Brain pericyte (primary cell): ENCODE measurements at regions not wholly inside any gene's neighbourhood (a gene's known extent, or its start where the extent isn't known, plus 50 kb on each side); places are given as distances from the start of the nearest gene placed in this dataset.

Experiments used
- DNase-seq: peaks from one replicate; pipeline ENCODE4 v3.0.0-alpha.2; 2012; ENCODE audit warnings: low read depth, low spot score

DNA sequence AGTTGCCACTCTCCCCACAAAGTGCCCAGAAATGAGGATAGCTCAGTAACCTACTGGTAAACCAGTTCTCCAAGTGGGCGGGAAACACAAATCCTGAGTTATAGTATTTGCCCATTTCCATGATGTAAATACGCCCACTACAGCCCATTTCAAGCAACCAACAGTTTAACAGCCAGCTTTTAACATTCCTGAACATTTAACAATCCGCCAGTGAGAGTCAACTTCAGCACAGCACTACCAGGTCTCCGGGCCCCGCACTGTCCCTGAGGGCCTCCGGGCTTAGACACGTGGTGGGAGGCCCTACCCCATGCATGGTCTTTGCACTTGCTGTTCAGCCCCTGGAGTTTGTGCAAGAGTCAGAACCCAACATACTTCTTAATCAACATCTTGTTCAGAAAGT is 132.0 kb upstream of the CTTNBP2NL start:
- DNase-seq: no peak

DNA sequence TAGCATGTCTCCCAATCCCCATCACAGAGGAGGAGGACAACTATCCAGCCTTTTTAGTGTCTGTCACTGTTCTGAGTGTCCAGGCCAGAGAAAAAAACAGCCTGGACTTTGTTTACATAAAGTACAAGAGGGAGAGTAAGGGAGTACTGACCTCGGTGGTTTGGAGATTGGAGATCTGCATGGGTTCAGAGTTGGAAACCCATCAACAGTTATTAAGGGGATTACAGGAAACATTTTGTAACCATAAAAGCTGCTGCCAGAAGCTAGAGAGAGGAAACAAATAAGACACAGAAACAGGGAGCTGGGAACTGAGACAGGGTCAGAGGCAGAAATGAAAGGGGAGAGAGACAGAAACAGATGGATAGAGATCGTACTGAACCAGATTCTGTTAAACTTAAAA is 131.5 kb upstream of the CTTNBP2NL start:
- no peak for DNase-seq

DNA sequence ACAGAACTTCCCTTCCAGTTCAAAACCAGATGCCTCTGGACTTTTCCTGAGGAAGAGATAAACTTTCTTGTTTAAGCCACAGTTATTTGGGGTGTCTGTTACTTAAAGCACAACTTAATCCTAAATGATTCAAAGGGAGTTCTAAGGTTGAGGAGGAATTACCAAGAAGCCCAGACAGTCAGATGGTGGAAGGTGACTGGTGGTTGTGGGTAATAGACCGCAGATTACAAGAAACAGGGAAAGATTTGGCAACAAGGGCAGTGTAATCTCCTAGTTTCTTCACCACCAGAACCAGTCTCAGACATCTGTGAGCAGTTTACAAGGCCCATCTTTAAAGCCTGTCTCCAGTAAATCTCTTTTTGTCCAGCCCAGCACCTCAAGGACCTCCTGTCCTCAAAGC is 130.1 kb upstream of the CTTNBP2NL start:
- DNase-seq: no peak

DNA sequence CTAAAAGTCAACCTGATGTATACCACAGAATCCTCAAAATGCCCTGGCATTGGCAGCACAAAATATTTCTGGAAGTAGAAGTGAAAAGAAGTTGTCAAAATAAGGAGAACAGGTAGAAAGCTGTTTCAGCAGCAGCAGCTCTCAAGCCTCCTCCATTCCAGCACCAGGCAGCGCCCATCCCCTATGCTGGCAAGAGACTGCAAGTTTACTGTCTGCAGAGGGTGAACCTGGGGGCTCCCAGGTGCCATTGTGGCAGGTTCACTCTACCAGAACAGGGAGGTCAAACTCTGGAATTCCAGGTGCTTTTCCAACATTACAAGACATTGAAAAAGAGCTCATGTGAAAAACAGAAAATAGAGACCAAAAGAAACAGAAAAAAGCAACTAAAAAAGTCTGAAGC is 128.8 kb upstream of the CTTNBP2NL start:
- DNase-seq: no peak

DNA sequence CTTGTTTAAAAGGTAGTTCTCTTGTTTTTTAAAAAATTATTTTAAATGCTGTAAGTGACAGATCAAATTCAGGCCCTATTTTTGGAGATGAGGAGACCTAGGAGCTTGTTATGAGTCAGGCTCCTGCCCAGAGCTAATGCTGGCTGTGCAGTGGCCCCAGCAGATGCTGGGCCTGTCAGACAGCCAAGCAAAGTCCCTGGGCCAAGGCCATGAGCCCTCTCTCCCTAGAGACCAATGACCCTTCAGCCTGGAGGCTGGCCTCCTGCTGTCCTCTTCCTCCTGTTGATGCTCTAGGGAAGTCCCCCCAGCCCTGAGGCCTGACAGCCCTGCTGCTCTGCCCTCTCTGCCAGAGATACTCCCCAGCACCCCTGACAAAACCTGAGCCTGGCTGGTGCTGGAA is 128.1 kb upstream of the CTTNBP2NL start:
- DNase-seq: no peak

DNA sequence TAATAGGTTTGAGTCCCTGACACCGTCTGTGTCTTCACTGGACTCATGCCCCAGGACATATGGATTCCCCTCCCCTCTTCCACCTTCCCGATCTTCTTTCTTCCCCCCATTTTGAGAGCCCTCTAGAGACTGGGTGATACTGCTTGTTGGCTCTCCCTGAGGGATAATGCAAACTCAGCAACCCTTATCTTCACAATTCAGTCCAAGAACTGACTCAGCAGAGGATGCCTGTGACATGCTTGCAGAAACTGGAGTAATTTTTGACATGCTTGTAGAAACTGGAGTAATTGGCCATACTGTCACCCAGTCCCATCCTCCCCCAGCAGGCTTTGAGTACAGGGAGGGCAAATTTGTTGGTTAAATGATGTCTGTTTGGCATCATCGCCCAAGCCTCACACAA is 127.6 kb upstream of the CTTNBP2NL start:
- DNase-seq: no peak

DNA sequence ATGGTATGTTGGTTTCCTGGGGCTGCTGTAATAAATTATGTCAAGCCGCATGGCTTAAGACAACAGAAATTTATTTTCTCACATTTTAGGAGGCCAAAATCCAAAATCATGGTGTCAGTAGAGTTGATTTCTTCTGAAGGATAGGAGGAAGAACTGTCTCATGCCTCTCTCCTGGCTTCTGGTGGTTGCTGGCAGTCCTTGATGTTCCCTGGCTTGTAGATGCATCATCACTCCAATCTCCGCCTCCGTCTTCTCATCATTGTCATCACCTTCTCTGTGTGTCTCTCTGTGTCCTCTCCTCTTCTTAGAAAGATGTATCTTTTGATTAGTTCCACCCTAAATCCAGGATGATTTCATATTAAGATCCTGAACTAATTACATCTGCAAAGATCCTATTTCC is 124.7 kb upstream of the CTTNBP2NL start:
- DNase-seq: no peak

DNA sequence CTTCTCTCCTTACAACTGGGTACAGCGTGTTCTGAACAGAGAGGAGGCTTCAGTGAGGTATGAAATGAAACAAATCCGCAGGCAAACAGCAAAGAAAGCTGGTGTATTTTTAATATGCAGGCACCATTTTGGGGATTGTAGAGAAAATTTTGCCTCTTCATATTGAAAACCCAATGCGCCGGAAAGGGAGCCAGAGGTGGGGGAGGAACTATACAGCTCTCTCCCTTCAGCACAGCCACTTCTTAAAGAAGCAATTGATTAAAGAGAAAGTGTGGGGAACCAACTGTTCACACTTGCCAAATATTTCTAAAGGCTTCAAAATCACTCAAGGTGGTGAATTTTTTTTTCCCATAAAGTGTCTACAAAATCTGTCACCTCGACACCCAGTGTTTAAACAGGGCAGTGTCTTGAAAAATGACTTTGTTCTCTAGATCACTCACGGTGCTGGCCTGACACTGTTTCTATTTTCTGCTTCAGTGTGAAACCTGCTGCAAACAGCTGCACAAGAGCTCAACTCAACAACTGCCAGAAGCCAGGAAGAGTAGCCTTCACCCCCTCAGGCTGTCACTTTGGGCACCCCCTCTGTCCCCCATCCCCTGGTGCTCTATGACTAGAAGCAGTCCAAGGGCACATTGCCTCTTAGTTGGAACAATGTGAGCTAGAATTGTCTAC is 123.8 kb upstream of the CTTNBP2NL start:
- DNase-seq: no peak

DNA sequence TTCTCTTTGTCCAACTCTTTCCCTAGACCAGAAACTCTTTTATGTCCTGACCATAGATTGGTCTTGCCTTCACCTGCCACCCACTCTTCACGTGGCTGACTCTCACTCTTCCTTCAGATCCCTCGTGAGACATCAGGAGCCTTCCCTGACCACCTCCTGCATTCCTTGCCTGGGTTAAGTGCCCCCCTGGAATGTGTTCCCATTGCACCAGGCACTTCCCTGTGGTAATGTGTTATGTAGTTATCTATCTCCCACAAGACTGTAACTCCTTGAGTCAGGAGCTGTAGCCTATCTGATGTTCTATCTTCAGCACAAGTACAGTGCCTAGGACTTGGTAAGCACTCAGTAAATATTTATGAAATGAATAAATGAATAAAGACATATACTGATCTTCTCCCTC is 111.2 kb upstream of the CTTNBP2NL start:
- no peak for DNase-seq

DNA sequence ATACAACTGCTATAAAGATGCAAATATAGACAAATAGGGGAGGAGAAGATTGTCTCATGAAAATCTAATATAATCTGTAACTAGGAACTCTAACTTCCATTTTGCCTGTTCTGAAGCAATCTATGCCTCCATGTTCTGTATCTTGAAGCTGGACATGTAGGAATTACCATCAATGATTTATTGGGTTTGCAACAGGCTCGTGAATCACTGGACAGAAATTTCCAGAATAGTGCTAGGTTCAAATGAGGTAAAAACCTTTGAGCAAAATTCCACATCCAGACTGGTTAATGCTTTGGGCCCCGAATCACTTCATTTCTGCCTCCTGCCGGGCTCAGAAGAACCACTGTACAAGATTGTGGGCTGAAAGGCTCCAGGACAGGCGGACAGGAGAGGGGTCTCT is 110.7 kb upstream of the CTTNBP2NL start:
- no peak for DNase-seq

DNA sequence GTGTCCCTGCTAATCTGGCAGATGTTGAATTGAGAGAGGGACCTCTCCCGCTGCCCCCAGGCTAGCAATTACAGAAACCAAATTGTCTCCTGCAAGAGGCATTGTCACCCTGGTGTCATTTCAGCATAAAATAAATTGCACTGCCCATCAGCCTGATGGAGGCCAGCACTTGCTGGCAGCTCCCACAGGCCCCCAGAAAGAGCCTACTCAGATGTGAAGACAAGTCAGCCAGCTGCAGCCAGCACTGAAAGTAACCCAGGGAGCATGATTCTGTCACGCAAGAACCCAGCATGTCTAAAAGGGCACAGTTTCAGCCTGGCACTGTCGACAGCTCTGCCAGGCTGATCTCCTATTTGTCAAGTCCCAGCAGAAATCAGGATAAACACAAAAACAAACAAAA is 110.3 kb upstream of the CTTNBP2NL start:
- DNase-seq: no peak

DNA sequence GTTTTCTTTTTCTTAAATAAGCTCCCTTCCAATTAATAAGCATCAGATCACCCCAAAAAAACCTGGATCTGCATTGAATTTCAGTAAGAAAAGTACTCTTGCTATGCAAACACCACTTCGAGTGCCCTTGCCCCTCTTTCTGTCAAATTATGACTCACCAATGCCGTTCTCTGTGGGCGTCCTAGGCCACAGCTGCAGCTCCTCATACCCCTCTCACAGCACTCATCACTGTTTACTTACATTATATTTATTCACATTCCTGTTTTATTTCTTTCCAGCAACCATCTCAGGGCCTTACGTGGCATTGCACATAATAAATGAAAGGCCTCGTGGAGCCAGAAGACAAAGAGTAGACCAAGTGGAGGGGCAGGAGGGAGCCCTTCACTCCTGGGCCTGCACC is 99.1 kb upstream of the CTTNBP2NL start:
- peak; percentile 36 for DNase-seq

DNA sequence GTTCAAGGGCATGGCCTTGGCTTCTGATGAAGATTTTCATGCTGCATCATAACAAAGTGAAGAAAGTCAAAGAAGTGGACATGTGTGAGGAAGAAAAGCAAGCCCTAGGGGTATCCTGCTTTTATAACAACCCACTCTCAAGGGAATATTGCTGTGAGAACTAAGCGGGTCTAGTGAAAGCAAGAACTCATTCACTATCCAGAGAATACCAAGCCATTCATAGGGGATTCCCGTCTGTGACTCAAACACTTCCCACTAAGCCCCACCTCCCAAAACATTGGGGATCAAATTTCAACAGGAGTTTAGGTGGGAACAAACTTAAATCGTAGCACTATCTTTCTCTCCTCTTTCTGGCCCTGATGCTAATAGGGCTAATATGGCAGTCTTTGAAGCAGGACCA is 98.5 kb upstream of the CTTNBP2NL start:
- DNase-seq: no peak

DNA sequence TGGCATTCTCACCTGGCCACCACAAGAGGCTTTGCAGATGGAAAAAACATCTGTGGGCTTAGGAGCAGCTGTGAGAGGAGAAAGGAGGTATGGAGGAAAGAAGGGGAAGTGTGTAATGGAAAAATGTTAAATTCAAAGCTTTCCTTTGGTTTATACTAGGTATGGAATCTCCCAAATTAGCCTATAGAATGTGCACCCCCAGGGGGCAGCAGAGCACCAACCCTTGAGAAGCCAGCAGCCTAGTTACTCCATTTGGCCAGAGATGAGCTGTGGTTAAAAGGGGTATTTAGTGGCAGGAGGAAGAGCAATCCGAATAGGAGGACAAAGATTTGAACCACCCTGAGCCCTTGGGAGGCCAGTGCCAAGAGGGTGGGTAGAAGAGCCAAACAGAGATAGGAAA is 97.5 kb upstream of the CTTNBP2NL start:
- DNase-seq: no peak

DNA sequence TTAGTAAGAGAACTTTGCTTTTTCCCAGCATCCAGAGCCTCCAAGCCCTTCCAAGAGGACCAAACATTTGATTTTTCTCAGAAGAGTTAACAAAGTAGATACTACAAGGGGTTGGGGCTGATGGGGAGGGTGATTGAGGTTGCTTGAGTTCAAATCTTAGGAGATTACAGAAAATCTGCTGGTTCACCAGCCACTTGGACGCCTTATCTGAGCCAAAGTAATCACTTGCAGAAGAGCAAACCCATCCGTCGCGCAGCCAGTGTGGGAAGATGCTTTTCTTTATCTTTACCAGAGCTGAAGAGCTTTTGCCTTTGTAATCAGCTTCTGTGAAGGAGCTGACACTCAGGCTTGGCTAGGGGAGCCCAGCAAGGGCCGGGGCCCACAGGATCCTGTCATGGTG is 91.9 kb upstream of the CTTNBP2NL start:
- DNase-seq: no peak

DNA sequence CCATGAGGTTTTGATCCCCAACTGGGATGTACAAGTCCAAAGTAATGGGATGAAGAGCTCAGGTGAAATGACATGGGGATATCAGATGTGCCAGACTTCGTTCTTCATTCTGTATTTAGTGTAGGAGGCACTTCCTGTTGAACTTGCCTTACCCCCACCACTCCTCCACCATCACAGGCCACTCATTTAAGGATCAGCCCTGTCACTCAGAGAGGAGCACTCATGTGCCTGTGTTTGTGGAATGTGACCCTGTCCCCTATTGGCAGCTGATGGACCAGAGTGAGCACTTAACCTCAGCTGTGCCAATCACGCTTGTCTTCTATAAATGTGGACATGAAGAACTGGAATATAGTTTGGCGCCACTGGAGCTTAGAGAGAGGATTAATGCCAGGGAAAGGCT is 91.4 kb upstream of the CTTNBP2NL start:
- DNase-seq: no peak

DNA sequence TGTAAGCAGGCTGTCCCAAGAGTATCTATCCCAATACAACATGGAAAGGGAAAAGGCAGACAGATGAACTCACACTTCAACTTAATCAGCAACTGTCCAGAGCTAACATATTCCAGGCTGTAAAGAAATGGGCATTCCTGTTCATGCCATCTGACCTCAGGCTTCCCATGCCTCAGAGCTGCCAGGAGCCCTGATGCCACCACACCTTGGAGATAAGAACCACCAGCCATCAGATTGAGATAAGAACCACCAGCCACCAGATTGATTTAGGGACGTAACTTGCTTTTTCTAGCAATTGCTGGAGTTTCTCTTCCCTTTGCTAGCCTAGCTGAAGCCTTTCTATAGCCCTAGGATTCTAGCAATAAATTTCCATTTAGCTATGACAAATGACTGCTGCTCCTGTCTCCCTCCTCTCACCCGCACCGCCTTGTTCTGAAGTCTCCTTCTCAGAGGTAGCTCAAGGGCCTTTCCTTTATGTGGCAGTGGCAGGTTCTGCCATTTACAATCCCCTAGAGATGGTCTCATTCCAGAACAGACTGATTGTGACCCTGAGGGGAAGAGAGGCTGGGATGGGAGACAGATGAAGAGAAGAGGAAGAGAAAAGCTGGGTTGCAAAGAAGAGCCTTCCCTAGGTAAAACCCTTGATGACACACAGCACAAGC is 88.0 kb upstream of the CTTNBP2NL start:
- no peak for DNase-seq

DNA sequence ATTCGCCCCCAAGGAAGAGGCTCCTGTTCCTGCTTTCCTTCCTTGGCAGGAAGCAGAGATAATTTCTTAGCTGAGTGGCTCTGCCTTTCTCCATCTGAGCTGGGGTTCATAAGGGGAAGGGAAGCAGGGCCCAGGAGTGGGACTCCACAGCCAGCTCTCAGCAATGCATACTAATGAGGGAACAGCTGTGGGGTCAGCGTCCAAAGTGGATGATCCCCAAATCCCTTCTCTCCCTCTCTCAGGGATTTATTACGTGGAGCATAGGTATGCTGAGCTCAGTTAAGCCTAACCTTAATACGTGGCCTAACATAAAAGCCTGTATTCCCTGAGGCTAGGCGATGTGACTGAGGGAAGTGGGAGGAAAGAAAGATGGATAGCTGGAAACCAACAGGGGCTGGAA is 87.3 kb upstream of the CTTNBP2NL start:
- no peak for DNase-seq

DNA sequence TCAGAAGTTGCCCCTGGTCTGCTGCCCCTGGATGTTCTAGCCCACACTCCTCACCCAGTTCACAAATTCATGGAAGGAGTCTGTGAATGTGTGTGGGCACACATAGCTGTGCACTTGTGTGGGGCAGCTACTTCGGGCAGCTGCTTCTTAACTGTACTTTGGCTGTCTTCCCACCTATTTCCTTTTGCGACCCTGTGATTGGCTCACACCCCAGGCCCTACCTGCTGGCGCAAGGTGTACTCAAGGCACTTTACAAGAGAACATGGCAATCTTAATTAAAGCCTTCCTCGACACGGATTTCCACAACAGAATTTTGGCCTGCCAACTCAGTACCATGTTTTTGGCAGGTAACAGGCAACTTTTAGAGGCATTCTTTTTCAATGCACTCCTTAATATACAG is 86.5 kb upstream of the CTTNBP2NL start:
- no peak for DNase-seq

DNA sequence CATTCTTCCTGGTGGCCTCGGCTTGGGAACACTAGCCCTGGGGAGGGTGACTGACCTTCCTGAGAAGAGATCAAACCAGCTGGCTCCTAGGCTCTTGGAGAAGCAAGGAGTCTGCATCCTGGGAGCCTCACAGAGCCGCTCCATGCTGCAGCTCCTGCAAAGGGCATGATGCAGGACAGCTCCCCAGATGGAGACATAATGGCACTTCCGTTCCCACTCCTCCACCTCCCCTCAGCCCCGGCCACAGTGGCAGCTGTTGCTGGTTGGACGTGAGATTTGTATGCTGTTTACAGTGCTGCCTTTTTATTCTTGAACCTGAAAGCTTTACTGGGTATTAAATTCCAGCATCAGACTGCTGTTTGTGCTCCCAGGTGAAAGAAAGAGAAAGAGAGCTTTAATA is 83.7 kb upstream of the CTTNBP2NL start:
- no peak for DNase-seq

DNA sequence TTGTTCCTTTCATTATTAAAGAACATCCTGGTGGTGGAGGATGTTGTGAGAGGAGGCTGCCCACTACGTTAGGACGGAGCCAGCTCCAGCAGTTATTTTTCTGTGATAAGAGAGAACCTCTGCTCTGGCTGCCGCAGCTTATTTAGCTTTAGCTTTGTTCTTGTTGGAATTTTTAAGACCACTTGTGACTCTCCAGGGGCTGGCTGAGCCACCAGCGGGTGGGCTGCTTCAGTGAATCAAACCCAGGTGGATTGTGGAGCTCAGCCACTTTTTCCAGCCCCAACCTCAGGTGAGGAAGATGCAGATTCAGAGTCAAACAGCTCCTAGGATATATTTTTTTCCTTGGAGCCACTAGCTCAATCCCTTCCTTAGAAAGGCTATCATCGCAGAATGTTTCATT is 83.1 kb upstream of the CTTNBP2NL start:
- DNase-seq: no peak

DNA sequence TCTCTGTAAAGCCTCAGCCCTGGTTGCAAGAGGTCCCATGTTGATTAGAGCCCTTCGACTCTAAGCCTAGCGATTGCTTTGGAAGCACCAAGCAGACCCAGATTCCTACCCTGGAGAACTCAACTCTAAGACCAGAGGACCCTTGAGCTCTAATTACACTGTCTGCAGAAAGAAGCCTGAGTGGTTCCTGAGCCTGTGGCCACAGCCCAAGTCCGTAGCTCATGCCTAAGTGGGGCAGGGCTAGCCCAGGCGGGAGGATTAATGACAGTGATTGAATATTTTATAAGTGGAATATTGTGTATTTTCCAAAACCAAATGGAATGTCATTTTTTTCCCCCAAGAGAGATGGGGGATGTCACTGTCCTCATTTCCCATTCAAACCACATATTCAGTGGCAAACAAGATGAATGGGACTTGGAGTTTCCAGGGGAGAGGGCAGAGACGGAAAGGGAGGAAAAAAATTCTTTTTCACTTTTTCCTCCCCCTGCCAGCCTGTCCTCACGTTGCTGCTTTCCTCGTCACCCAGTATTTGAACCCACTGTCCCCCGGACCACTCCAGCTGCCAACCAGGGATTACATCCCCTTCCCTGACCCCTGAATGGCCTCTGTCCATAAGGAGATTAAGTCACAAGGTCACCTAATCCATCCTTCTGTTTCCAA is 79.6 kb upstream of the CTTNBP2NL start:
- DNase-seq: no peak

DNA sequence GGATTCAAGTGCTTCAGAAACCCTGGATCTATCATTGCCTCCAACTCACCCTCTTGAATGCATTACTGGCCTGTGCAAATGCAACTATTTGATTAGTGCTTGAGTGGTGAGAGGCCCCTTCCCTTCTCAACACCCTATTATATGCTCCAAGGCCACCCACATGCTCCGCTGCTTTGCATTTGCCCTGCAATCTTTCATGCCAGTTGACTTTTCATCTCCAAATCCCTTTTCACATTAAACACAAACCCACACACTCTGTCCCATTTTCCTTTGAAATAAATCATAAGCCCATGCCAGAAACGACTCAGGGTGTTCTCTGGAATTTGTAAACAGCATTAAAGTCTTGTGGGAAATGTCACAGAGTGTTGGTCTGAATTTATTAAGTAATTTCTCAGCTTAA is 78.9 kb upstream of the CTTNBP2NL start:
- no peak for DNase-seq
